ENCODE measurements at regions not wholly inside any gene's neighbourhood (a gene's known extent, or its start where the extent isn't known, plus 50 kb on each side); places are given as distances from the start of the nearest gene placed in this dataset.
"Not testable (repeated sequence)": the region's sequence is repeated elsewhere in the genome, so short reads cannot be mapped to it uniquely, and the experiment has no call there.

- TF ChIP-seq CTCF (IDR thresholded peaks at IDR 0.05; ENCODE audit: insufficient read depth, low read length, poor library complexity, severe bottlenecking) = no peak
- no peak for DNase-seq (ENCODE audit: low read depth)
- Histone ChIP-seq H3K27me3 (ENCODE audit: control insufficient read depth, insufficient read depth, low read length) (no peaks in the 10 kb centered on the region), H3K4me3 (ENCODE audit: low read depth, low read length) (no peak overlapping the region), H3K36me3 (ENCODE audit: control insufficient read depth, insufficient read depth, low read length) (no peaks in the 10 kb centered on the region)
These were observed 1004.6 kb upstream of the WWC1 start for GRCh38 chr5:167286891-167287290.

- no peak for TF ChIP-seq CTCF (IDR thresholded peaks at IDR 0.05; ENCODE audit: insufficient read depth, low read length, poor library complexity, severe bottlenecking)
- Histone ChIP-seq H3K27me3 (ENCODE audit: control insufficient read depth, insufficient read depth, low read length) (no peaks in the 10 kb centered on the region), H3K36me3 (ENCODE audit: control insufficient read depth, insufficient read depth, low read length) (no peaks in the 10 kb centered on the region), H3K4me3 (ENCODE audit: low read depth, low read length) (no peak overlapping the region)
- no peak for DNase-seq (ENCODE audit: low read depth)
These were observed 1001.0 kb upstream of the WWC1 start for GRCh38 chr5:167290478-167290877.

GRCh38 chr5:167294882-167295680 lies 996.4 kb upstream of the WWC1 start:
- no peak for TF ChIP-seq CTCF (IDR thresholded peaks at IDR 0.05; ENCODE audit: insufficient read depth, low read length, poor library complexity, severe bottlenecking)
- H3K36me3 ChIP-seq (ENCODE audit: control insufficient read depth, insufficient read depth, low read length) = no peaks in the 10 kb centered on the region
- no peak overlapping the region for H3K4me3 ChIP-seq (ENCODE audit: low read depth, low read length)
- no peaks in the 10 kb centered on the region for H3K27me3 ChIP-seq (ENCODE audit: control insufficient read depth, insufficient read depth, low read length)
- peak; percentile 83 for DNase-seq (ENCODE audit: low read depth)

GRCh38 chr5:167295681-167296005 lies 995.8 kb upstream of the WWC1 start:
- H3K4me3 ChIP-seq (ENCODE audit: low read depth, low read length) = no peak overlapping the region
- no peaks in the 10 kb centered on the region for H3K27me3 ChIP-seq (ENCODE audit: control insufficient read depth, insufficient read depth, low read length)
- no peaks in the 10 kb centered on the region for H3K36me3 ChIP-seq (ENCODE audit: control insufficient read depth, insufficient read depth, low read length)
- TF ChIP-seq CTCF (IDR thresholded peaks at IDR 0.05; ENCODE audit: insufficient read depth, low read length, poor library complexity, severe bottlenecking) = no peak
- no peak for DNase-seq (ENCODE audit: low read depth)

GRCh38 chr5:167296066-167296465 lies 995.4 kb upstream of the WWC1 start:
- no peak for TF ChIP-seq CTCF (IDR thresholded peaks at IDR 0.05; ENCODE audit: insufficient read depth, low read length, poor library complexity, severe bottlenecking)
- Histone ChIP-seq H3K27me3 (ENCODE audit: control insufficient read depth, insufficient read depth, low read length) (no peaks in the 10 kb centered on the region), H3K36me3 (ENCODE audit: control insufficient read depth, insufficient read depth, low read length) (no peaks in the 10 kb centered on the region), H3K4me3 (ENCODE audit: low read depth, low read length) (no peak overlapping the region)
- no peak for DNase-seq (ENCODE audit: low read depth)

- no peak for DNase-seq (ENCODE audit: low read depth)
- TF ChIP-seq CTCF (IDR thresholded peaks at IDR 0.05; ENCODE audit: insufficient read depth, low read length, poor library complexity, severe bottlenecking) = no peak
These were observed 994.8 kb upstream of the WWC1 start for GRCh38 chr5:167296661-167297060.

GRCh38 chr5:167299861-167300260 lies 991.6 kb upstream of the WWC1 start:
- not testable (repeated sequence) for H3K36me3 ChIP-seq (ENCODE audit: control insufficient read depth, insufficient read depth, low read length); DNase-seq (ENCODE audit: low read depth); H3K27me3 ChIP-seq (ENCODE audit: control insufficient read depth, insufficient read depth, low read length); H3K4me3 ChIP-seq (ENCODE audit: low read depth, low read length)

More at GRCh38 chr5:167296661-167297060, 994.8 kb upstream of the WWC1 start:
- Histone ChIP-seq H3K4me3 (ENCODE audit: low read depth, low read length) (no peak overlapping the region), H3K27me3 (ENCODE audit: control insufficient read depth, insufficient read depth, low read length) (no peaks in the 10 kb centered on the region), H3K36me3 (ENCODE audit: control insufficient read depth, insufficient read depth, low read length) (no peaks in the 10 kb centered on the region)

Measured in kidney epithelial cell (primary cell).